NCI-H2107 treated with DMSO at 0.1 percent for 48 hours (cell line): ENCODE measurements at regions not wholly inside any gene's neighbourhood (a gene's known extent, or its start where the extent isn't known, plus 50 kb on each side); places are given as distances from the start of the nearest gene placed in this dataset.

Experiments used
- DNase-seq: peaks from one replicate; lab custom pipeline; 2025; ENCODE audit not compliant: unreplicated experiment; lab: John Stamatoyannopoulos, UW

GRCh38 chr9:135287627-135288026, 192.0 kb upstream of the PPP1R26 start:
- DNase-seq: no peak

- no peak for DNase-seq
Measured at GRCh38 chr9:135288054-135288453, 191.5 kb upstream of the PPP1R26 start.

GRCh38 chr9:135289081-135289491, 190.5 kb upstream of the PPP1R26 start:
- DNase-seq: no peak

- DNase-seq: no peak
Measured at GRCh38 chr9:135290086-135290485, 189.5 kb upstream of the PPP1R26 start.

- no peak for DNase-seq
Measured at GRCh38 chr9:135290566-135290965, 189.0 kb upstream of the PPP1R26 start.

GRCh38 chr9:135291165-135291564, 188.4 kb upstream of the PPP1R26 start:
- DNase-seq: no peak

- DNase-seq: no peak
Measured at GRCh38 chr9:135294836-135295235, 184.7 kb upstream of the PPP1R26 start.

- DNase-seq: no peak
Measured at GRCh38 chr9:135295551-135296300, 183.9 kb upstream of the PPP1R26 start.

GRCh38 chr9:135296735-135297455, 182.7 kb upstream of the PPP1R26 start:
- DNase-seq: no peak

- no peak for DNase-seq
Measured at GRCh38 chr9:135297456-135298075, 182.0 kb upstream of the PPP1R26 start.

GRCh38 chr9:135299239-135299590, 180.4 kb upstream of the PPP1R26 start:
- DNase-seq: no peak

GRCh38 chr9:135299651-135300345, 179.8 kb upstream of the PPP1R26 start:
- DNase-seq: no peak

- DNase-seq: no peak
Measured at GRCh38 chr9:135300346-135301141, 179.0 kb upstream of the PPP1R26 start.

GRCh38 chr9:135301271-135302263, 178.0 kb upstream of the PPP1R26 start:
- DNase-seq: no peak

GRCh38 chr9:135302329-135303279, 177.0 kb upstream of the PPP1R26 start:
- no peak for DNase-seq

GRCh38 chr9:135303280-135303647, 176.3 kb upstream of the PPP1R26 start:
- DNase-seq: no peak

GRCh38 chr9:135303865-135304499, 175.6 kb upstream of the PPP1R26 start:
- no peak for DNase-seq

- no peak for DNase-seq
Measured at GRCh38 chr9:135304886-135305285, 174.7 kb upstream of the PPP1R26 start.
